ENCODE measurements at regions not wholly inside any gene's neighbourhood (a gene's known extent, or its start where the extent isn't known, plus 50 kb on each side); places are given as distances from the start of the nearest gene placed in this dataset.

GRCh38 chr20:50360218-50360672 is 149.9 kb upstream of the PTPN1 start:
- in situ Hi-C loops (cut with MboI) (no loop called here), intact Hi-C loops (cut with micrococcal nuclease) (no loop called here)
- FAIRE-seq (no peak), ATAC-seq (no peak), DNase-seq (ENCODE audit: extremely low read depth in 1 of 4, low spot score in 3 of 4) (no peak)
- Histone ChIP-seq H3K9me3 (replicated peaks; ENCODE audit: control insufficient read depth, insufficient read depth, low read depth, low read length) (no peaks in the 10 kb centered on the region), H3K4me2 (ENCODE audit: insufficient read depth, low read length) (no peak overlapping the region), H3K9me1 (ENCODE audit: control insufficient read depth, insufficient read depth, low read length) (no peaks in the 10 kb centered on the region), H3K4me3 (no peak overlapping the region), H2AFZ (ENCODE audit: low read depth, low read length) (no peak overlapping the region), H3K4me1 (replicated peaks in 1 of 2; ENCODE audit: control insufficient read depth in 2 of 2, insufficient read depth in 2 of 2, low read length in 2 of 2) (peaks cover under 1 to 8% of the 10 kb centered on the region in 2 experiments; a peak in 3 of 5 replicates), H3K27me3 (ENCODE audit: control insufficient read depth in 2 of 2, insufficient read depth in 2 of 2, low read length in 2 of 2) (no peaks in the 10 kb centered on the region; a peak in 1 of 5 replicates), H3K36me3 (ENCODE audit: control insufficient read depth, insufficient read depth, low read length) (no peaks in the 10 kb centered on the region), H3K9ac (ENCODE audit: insufficient read depth in 1 of 2, low read depth in 2 of 2, low read length in 2 of 2) (peak overlapping the region in 1 of 2 experiments; percentile 57; a peak in 2 of 4 replicates), H3K79me2 (ENCODE audit: control insufficient read depth, insufficient read depth, low read length) (no peaks in the 10 kb centered on the region), H3K27ac (ENCODE audit: extremely low read depth, low read depth, low read length) (no peak overlapping the region), H4K20me1 (replicated peaks; ENCODE audit: control insufficient read depth, insufficient read depth, low read length) (0 out of 2 replicates have a peak, but pooled peaks cover 3% of the 10 kb centered on the region)
- WGBS (ENCODE audit: insufficient coverage, low coverage, missing lambda C conversion rate): 31% methylated on average over 7 of the region's 8 CpGs
- ChIA-PET POLR2A (interaction anchor here (1.1 kb wide), 1 partner anchor 9 kb away, joined by 3 read pairs; no protein-coding TSS in a partner anchor), CTCF (ENCODE audit: low intra/inter-chr PET ratio) (no interaction called here)
- peak; percentile 61; the same call in 1 of the 2 replicates for TF ChIP-seq BCOR (IDR thresholded peaks at IDR 0.05)
- no peak for TF ChIP-seq ZNF184 (CRISPR knock-in tag; IDR thresholded peaks at IDR 0.05)
- TF ChIP-seq ZNF121 (CRISPR knock-in tag; conservative IDR thresholded peaks at IDR 0.05): no peak
- TF ChIP-seq, protein P1, sequence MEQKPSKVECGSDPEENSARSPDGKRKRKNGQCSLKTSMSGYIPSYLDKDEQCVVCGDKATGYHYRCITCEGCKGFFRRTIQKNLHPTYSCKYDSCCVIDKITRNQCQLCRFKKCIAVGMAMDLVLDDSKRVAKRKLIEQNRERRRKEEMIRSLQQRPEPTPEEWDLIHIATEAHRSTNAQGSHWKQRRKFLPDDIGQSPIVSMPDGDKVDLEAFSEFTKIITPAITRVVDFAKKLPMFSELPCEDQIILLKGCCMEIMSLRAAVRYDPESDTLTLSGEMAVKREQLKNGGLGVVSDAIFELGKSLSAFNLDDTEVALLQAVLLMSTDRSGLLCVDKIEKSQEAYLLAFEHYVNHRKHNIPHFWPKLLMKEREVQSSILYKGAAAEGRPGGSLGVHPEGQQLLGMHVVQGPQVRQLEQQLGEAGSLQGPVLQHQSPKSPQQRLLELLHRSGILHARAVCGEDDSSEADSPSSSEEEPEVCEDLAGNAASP (IDR thresholded peaks at IDR 0.05): no peak
- TF ChIP-seq ZFP36 (IDR thresholded peaks at IDR 0.05; ENCODE audit: low read depth, low read length, partially characterized antibody): peak; percentile 61
- TF ChIP-seq, protein P2, sequence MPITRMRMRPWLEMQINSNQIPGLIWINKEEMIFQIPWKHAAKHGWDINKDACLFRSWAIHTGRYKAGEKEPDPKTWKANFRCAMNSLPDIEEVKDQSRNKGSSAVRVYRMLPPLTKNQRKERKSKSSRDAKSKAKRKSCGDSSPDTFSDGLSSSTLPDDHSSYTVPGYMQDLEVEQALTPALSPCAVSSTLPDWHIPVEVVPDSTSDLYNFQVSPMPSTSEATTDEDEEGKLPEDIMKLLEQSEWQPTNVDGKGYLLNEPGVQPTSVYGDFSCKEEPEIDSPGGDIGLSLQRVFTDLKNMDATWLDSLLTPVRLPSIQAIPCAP (CRISPR knock-in tag; IDR thresholded peaks at IDR 0.05; ENCODE audit: borderline replicate concordance): no peak
- no peak for TF ChIP-seq TRIM25 (IDR thresholded peaks at IDR 0.05; ENCODE audit: borderline replicate concordance)
- TF ChIP-seq YBX1 (IDR thresholded peaks at IDR 0.05): no peak
- no TSS peak for BruUV-seq (replicated peaks)

Measured in K562 (cell line).